Tibial artery (tissue), 4 donors: ENCODE measurements at regions not wholly inside any gene's neighbourhood (a gene's known extent, or its start where the extent isn't known, plus 50 kb on each side); places are given as distances from the start of the nearest gene placed in this dataset.
"Not testable (repeated sequence)": the region's sequence is repeated elsewhere in the genome, so short reads cannot be mapped to it uniquely, and the experiment has no call there.

ENCODE experiments used
- DNase-seq, 2 donors: peaks; one replicate each; pipeline ENCODE4 v3.0.0-alpha.2; 2019
- H3K27ac ChIP-seq, 2 donors: fragments of 200-600 bp; sonication (generic) in 1 of 2; 1 replicate in 1 of 2; 2 replicates in 1 of 2; pipeline ENCODE4 v1.5.1; 2018 to 2019; ENCODE audit warnings: mild to moderate bottlenecking in 1 of 2
- H3K27me3 ChIP-seq, 2 donors: fragments of 200-600 bp; sonication (generic) in 1 of 2; one replicate each; pipeline versions ENCODE4 v1.5.1 to v1.6.0; 2016 to 2019
- H3K36me3 ChIP-seq, 3 donors: fragments of 200-600 bp; sonication (generic) in 2 of 3; one replicate each; pipeline ENCODE4 v1.5.1; 2016 to 2019; ENCODE audit warnings: mild to moderate bottlenecking in 2 of 3
- H3K4me1 ChIP-seq, 4 donors: fragments of 200-600 bp; sonication (generic) in 2 of 4; 1 replicate in 3 of 4; 2 replicates in 1 of 4; pipeline ENCODE4 v1.5.1; 2016 to 2019
- H3K4me3 ChIP-seq, 2 donors: fragments of 200-600 bp; sonication (generic) in 1 of 2; 1 replicate in 1 of 2; 2 replicates in 1 of 2; pipeline ENCODE4 v1.5.1; 2018 to 2019; ENCODE audit warnings: mild to moderate bottlenecking in 2 of 2
- H3K9me3 ChIP-seq, 3 donors: fragments of 200-600 bp; sonication (generic) in 1 of 3; one replicate each; pipeline ENCODE4 v1.5.1; 2016 to 2019
- intact Hi-C: fragments of 100-400 bp; cut with DNase I; formaldehyde crosslinking; loops from one replicate; pipeline ENCODE4 v1.15.0; 2023; ENCODE audit warnings: low total_unique reads
- TF ChIP-seq, protein P1 (sequence below), 2 experiments: fragments of 200-600 bp in 1 of 2; fragments of 450-650 bp in 1 of 2; IDR thresholded peaks; one replicate each; pipeline ENCODE4 v1.5.1; 2017 to 2019; ENCODE audit warnings: antibody characterized with exemption in 2 of 2, mild to moderate bottlenecking in 1 of 2, moderate library complexity in 1 of 2

GRCh38 chr7:155236386-155236785 lies 61.3 kb upstream of the INSIG1 start:
- Histone ChIP-seq H3K4me1 (no peaks in the 10 kb centered on the region), H3K27ac (no peak overlapping the region), H3K27me3 (peaks cover 0 to 12% of the 10 kb centered on the region in 2 donors), H3K9me3 (no peaks in the 10 kb centered on the region), H3K36me3 (no peaks in the 10 kb centered on the region), H3K4me3 (no peak overlapping the region)
- DNase-seq, result no peak
- intact Hi-C loops, result no loop called here
- TF ChIP-seq, protein P1, sequence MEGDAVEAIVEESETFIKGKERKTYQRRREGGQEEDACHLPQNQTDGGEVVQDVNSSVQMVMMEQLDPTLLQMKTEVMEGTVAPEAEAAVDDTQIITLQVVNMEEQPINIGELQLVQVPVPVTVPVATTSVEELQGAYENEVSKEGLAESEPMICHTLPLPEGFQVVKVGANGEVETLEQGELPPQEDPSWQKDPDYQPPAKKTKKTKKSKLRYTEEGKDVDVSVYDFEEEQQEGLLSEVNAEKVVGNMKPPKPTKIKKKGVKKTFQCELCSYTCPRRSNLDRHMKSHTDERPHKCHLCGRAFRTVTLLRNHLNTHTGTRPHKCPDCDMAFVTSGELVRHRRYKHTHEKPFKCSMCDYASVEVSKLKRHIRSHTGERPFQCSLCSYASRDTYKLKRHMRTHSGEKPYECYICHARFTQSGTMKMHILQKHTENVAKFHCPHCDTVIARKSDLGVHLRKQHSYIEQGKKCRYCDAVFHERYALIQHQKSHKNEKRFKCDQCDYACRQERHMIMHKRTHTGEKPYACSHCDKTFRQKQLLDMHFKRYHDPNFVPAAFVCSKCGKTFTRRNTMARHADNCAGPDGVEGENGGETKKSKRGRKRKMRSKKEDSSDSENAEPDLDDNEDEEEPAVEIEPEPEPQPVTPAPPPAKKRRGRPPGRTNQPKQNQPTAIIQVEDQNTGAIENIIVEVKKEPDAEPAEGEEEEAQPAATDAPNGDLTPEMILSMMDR (IDR thresholded peaks at IDR 0.05), result no peak

DNA sequence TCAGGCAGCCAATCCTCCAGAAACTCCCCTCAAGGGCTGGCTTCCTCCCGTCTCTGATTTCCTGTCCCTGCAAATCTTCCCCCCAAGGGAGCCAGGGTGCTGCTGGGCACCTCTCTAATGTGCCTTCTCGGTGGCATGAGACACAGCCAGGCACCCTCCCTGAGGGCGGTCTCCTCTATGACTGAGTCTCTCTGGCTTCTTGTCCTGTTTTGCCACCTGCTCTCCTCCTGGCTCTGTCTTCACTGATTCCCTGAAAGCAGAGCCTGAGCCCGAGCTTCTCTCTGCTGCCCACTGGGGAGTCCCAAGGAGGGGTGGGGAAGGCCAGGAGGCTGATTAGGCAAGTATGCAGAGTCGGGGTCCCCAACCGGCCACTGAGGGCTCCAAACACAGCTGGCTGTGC lies 60.4 kb upstream of the INSIG1 start:
- intact Hi-C loops, result no loop called here
- no peak for DNase-seq
- H3K9me3 ChIP-seq, result no peaks in the 10 kb centered on the region
- peaks cover 0 to 12% of the 10 kb centered on the region in 2 donors for H3K27me3 ChIP-seq
- TF ChIP-seq, protein P1 (IDR thresholded peaks at IDR 0.05), result no peak
- H3K27ac ChIP-seq, result no peak overlapping the region
- no peaks in the 10 kb centered on the region for H3K4me1 ChIP-seq
- no peak overlapping the region for H3K4me3 ChIP-seq
- H3K36me3 ChIP-seq, result no peaks in the 10 kb centered on the region

- H3K4me1 ChIP-seq, result no peaks in the 10 kb centered on the region
- H3K36me3 ChIP-seq, result no peaks in the 10 kb centered on the region
- TF ChIP-seq, protein P1 (IDR thresholded peaks at IDR 0.05), result no peak
- H3K4me3 ChIP-seq, result no peak overlapping the region
- intact Hi-C loops, result no loop called here
- no peak overlapping the region for H3K27ac ChIP-seq
- H3K27me3 ChIP-seq, result peaks cover 0 to 12% of the 10 kb centered on the region in 2 donors
- H3K9me3 ChIP-seq, result no peaks in the 10 kb centered on the region
- DNase-seq, result no peak
These were observed 59.9 kb upstream of the INSIG1 start for GRCh38 chr7:155237730-155238129.

DNA sequence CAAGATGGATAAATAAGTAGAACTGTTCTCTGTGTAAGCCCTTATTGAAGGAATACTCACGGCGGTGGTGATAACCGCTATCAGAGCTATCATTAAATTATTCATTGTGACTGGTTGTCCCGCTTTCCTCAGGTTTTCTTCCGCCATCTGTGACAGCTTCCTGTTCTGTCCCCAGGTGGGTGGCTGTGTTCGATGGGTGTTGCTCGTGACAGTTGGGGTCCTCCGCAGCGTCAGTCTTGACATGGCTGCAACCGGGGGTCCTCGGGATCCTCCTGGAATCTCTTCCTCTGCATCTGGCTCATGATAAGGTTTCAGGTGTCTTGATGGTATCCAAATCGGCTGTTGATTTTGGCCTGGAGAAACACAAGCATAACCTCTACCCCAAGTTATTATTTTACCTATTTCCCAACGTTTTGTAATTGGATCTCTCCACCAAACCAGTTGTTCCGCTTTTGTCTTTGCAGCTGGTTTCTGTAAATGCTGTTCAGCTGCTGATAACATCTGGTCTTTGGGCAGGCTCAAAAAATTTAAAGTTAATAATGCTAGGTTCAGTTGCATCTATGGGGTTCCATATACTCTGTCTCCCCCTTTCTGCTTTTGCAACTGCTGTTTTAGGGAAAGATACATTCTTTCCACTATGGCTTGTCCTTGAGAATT lies 58.1 kb upstream of the INSIG1 start:
- intact Hi-C loops, H3K36me3 ChIP-seq, H3K9me3 ChIP-seq, H3K4me3 ChIP-seq, H3K27ac ChIP-seq, DNase-seq, H3K4me1 ChIP-seq: not testable (repeated sequence)
- peaks cover 0 to 14% of the 10 kb centered on the region in 2 donors for H3K27me3 ChIP-seq

DNA sequence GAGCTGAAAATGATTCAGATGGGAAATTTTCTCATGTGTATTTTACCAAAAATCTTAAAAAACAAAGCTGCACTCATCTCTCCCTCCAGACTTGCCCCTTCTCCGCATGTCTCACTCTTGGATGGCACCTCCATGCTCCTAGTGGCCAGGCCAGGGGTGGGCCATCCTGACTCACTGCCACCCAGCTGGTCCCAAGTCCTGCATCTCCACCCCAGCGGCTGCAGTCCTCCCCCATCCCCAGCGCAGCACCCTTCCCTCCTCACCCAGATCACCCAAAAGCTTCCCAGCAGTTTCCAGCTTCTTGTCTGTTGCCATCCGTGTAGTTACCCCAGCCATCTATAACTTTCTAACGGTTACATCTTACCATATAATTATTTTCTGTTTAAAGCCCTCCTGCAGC lies 53.0 kb upstream of the INSIG1 start:
- TF ChIP-seq, protein P1 (IDR thresholded peaks at IDR 0.05), result no peak
- Histone ChIP-seq H3K4me1 (no peaks in the 10 kb centered on the region), H3K27me3 (peaks cover 0 to 6% of the 10 kb centered on the region in 2 donors), H3K9me3 (no peaks in the 10 kb centered on the region), H3K27ac (no peak overlapping the region), H3K4me3 (no peak overlapping the region), H3K36me3 (no peaks in the 10 kb centered on the region)
- no peak for DNase-seq
- intact Hi-C loops, result no loop called here

DNA sequence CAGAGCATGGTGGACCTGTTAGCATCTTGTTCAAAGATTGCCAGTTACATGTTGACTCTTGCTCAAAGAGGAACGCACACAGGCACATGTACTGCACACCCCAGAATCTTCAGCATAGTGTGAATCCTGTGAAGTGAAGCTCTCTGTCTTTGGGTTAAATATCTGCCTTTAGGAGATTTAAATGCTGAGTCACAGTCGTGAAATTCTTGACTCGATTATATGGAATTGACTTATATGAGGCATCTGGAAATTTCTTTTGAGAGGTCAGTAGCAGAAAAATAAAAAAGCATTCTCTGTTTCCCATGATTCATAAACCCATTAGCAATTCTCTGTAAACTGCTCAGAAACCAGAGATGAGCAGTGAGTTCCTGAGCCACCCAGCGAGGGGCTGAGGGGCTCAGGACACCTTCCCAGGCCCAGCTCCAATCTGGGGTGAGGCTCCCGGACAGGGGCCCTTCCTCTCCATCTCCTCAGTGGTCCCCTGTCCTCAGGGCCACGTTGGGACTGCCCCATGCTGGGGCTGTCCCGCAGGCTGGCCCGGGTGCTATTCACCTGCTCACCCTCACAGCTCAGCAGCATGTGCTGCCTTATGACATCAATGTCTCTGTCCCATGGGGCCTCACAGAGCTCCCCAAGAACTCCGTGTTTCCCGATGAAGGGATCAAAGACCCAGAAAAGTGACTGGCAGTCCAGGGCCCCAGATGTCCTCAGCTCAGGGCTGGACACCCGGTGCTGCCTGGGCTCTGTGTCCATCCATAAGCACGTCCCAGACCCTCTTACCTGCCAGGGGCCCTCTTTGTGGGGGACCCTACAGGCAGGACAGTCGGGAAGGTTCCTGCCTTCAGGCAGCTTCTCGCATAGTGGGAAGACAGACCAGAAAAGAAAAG lies 50.0 kb upstream of the INSIG1 start:
- TF ChIP-seq, protein P1 (IDR thresholded peaks at IDR 0.05), result no peak
- DNase-seq, result no peak
- H3K27ac ChIP-seq, result no peak overlapping the region
- no peak overlapping the region for H3K4me3 ChIP-seq
- H3K27me3 ChIP-seq, result peaks cover 0 to 29% of the 10 kb centered on the region in 2 donors
- H3K4me1 ChIP-seq, result no peaks in the 10 kb centered on the region
- H3K9me3 ChIP-seq, result no peaks in the 10 kb centered on the region
- H3K36me3 ChIP-seq, result no peaks in the 10 kb centered on the region
- intact Hi-C loops, result no loop called here
